ENCODE measurements at regions not wholly inside any gene's neighbourhood (a gene's known extent, or its start where the extent isn't known, plus 50 kb on each side); places are given as distances from the start of the nearest gene placed in this dataset.
"Not testable (repeated sequence)": the region's sequence is repeated elsewhere in the genome, so short reads cannot be mapped to it uniquely, and the experiment has no call there.

GRCh38 chr5:96197767-96198166 lies 235.3 kb downstream of the PCSK1 start:
- TF ChIP-seq CTCF (conservative IDR thresholded peaks at IDR 0.05; ENCODE audit: low read depth, low read length); EZH2 (IDR thresholded peaks at IDR 0.05; ENCODE audit: borderline replicate concordance, low read depth, low read length, poor library complexity, severe bottlenecking): not testable (repeated sequence)
